ENCODE measurements at regions not wholly inside any gene's neighbourhood (a gene's known extent, or its start where the extent isn't known, plus 50 kb on each side); places are given as distances from the start of the nearest gene placed in this dataset.

DNA sequence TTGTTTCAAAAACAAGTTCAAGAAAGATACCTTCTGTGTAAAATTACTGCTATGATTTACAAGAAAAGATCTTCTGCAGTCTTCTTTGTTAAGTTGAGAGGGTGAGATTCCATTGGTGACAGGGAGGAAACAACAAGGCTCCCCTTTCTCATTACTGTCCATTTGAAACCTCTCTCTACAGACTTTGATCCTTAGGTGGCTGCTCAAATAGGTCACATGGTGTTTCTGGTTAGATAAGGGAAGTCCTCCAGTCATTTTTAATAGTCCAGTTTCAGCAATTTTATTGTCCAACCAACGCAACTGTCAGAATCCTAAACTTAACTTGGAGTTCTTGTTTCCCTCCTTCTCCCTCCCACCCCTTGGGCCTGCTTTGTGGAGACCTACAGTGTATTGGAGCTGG lies 390.4 kb downstream of the EFNB2 start:
- TF ChIP-seq CTCF (IDR thresholded peaks at IDR 0.05; ENCODE audit: poor library complexity) = no peak
- no peak for TF ChIP-seq EZH2phosphoT487 (IDR thresholded peaks at IDR 0.05; ENCODE audit: low read depth, severe bottlenecking, unreplicated experiment)
- no peak for TF ChIP-seq EZH2 (IDR thresholded peaks at IDR 0.05; ENCODE audit: borderline replicate concordance)

Measured in hepatocyte (in vitro differentiated cells).